ENCODE measurements at regions not wholly inside any gene's neighbourhood (a gene's known extent, or its start where the extent isn't known, plus 50 kb on each side); places are given as distances from the start of the nearest gene placed in this dataset.

DNA sequence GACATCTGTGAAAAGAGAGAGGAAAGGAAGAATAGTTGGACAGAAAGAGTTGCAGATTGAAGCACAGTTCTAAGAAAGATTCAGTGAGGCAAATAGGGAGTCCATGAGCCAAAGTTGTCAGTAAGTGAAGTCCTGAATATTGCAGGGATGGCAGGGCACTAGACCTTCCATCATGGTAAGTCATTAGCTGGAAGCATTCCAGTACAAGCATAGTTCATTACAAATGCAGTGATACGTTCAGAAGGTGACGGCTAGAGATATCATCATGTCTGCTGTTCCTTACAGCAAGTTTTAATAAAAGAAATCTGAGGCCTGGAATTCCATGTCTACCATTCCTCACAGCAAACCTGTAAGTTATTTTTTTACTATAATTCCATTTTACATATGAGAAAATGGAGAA, 720.1 kb downstream of the GBE1 start:
- no peak for DNase-seq (ENCODE audit: low read depth)
- Histone ChIP-seq H3K4me1 (ENCODE audit: control insufficient read depth, insufficient read depth, low read length) (no peaks in the 10 kb centered on the region), H3K27me3 (replicated peaks; ENCODE audit: control insufficient read depth, insufficient read depth, low read length) (no peaks in the 10 kb centered on the region), H3K9me3 (ENCODE audit: control insufficient read depth, low read length) (no peaks in the 10 kb centered on the region), H3K4me3 (ENCODE audit: low read length) (no peak overlapping the region), H3K9ac (ENCODE audit: low read length) (no peak overlapping the region), H3K36me3 (ENCODE audit: control insufficient read depth, insufficient read depth, low read length, severe bottlenecking) (no peaks in the 10 kb centered on the region)

DNA sequence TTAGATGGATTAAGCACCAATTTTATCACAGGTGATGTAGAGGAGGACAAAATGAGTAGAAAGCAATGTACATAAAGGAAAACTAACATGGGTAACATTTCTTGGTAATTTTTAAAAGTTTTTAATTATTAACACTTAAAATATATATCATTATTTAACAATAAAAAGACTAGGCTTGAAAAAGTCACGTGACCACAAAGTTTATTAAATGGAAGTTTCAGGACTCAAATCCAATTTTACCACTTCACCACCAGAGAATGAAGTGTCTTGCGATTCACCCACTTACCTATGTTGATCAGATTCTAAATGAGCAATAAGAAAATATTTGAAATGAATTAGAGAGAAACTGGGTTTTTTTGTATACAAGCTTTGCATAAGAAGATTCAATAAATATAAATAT, 721.3 kb downstream of the GBE1 start:
- no peak for DNase-seq (ENCODE audit: low read depth)
- no peaks in the 10 kb centered on the region for H3K36me3 ChIP-seq (ENCODE audit: control insufficient read depth, insufficient read depth, low read length, severe bottlenecking)
- H3K4me1 ChIP-seq (ENCODE audit: control insufficient read depth, insufficient read depth, low read length) = no peaks in the 10 kb centered on the region
- no peaks in the 10 kb centered on the region for H3K27me3 ChIP-seq (replicated peaks; ENCODE audit: control insufficient read depth, insufficient read depth, low read length)
- no peaks in the 10 kb centered on the region for H3K9me3 ChIP-seq (ENCODE audit: control insufficient read depth, low read length)
- H3K4me3 ChIP-seq (ENCODE audit: low read length) = no peak overlapping the region
- H3K9ac ChIP-seq (ENCODE audit: low read length) = no peak overlapping the region

DNA sequence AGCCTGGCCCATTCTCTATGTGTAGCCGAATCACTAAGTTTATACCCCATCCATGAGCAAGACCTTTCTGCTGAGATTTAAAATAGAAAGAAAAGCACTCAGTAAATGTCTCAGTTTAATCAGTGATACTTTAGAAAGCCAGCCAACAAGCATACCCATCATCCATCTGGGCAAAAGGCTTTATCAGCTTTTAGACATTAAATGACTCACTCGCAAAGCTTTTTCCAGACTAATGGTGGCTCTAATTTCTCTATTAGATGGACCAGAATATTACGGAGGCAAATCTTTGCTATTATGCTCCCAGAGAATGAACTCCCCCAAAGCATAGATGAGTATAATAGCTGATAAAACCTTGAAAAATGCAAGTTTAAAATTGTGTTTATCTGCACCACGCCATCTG, 727.8 kb downstream of the GBE1 start:
- Histone ChIP-seq H3K36me3 (ENCODE audit: control insufficient read depth, insufficient read depth, low read length, severe bottlenecking) (no peaks in the 10 kb centered on the region), H3K9me3 (ENCODE audit: control insufficient read depth, low read length) (no peaks in the 10 kb centered on the region), H3K4me3 (ENCODE audit: low read length) (no peak overlapping the region), H3K9ac (ENCODE audit: low read length) (no peak overlapping the region), H3K27me3 (replicated peaks; ENCODE audit: control insufficient read depth, insufficient read depth, low read length) (no peaks in the 10 kb centered on the region), H3K4me1 (ENCODE audit: control insufficient read depth, insufficient read depth, low read length) (no peaks in the 10 kb centered on the region)
- no peak for DNase-seq (ENCODE audit: low read depth)

DNA sequence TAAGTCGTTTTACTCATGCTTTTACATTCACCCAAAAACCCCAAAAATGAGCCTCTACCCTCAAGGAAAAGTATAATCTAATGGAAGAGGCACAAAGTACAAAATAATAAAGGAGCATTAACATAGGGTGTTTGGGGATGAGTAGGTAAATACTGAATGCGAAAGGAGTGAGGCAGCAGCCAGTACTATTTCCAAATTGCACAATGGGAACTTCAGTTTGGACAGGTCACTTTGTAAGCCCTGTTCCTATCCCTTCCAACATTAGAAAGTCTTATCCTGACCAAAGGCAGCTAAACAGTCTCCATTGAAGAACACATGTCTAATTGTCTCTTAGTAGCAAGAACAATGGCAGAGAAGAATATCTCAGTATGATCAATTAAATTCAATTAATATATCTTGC, 728.3 kb downstream of the GBE1 start:
- Histone ChIP-seq H3K27me3 (replicated peaks; ENCODE audit: control insufficient read depth, insufficient read depth, low read length) (no peaks in the 10 kb centered on the region), H3K4me3 (ENCODE audit: low read length) (no peak overlapping the region), H3K9me3 (ENCODE audit: control insufficient read depth, low read length) (no peaks in the 10 kb centered on the region), H3K4me1 (ENCODE audit: control insufficient read depth, insufficient read depth, low read length) (no peaks in the 10 kb centered on the region), H3K9ac (ENCODE audit: low read length) (no peak overlapping the region), H3K36me3 (ENCODE audit: control insufficient read depth, insufficient read depth, low read length, severe bottlenecking) (no peaks in the 10 kb centered on the region)
- DNase-seq (ENCODE audit: low read depth) = no peak

DNA sequence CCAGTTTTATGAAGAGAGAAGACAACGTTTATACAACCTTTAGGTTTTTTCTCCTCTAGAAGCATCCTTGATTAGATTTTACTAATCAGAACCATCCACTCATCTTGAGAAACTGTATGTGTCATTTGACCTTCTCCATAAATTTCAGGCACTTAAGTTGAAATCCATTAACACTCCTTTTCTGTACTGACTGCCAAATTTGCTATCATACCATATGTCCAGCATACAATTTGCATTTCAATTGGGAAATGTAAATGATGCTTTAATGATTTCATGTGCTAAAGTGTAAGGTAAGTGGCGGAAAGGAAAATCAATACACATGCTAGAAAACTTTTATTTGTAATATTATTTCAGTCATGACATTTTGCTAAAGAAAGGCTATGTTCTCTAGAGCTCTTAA, 731.6 kb downstream of the GBE1 start:
- no peak for DNase-seq (ENCODE audit: low read depth)
- no peak overlapping the region for H3K9ac ChIP-seq (ENCODE audit: low read length)
- no peaks in the 10 kb centered on the region for H3K9me3 ChIP-seq (ENCODE audit: control insufficient read depth, low read length)
- H3K27me3 ChIP-seq (replicated peaks; ENCODE audit: control insufficient read depth, insufficient read depth, low read length) = no peaks in the 10 kb centered on the region
- no peak overlapping the region for H3K4me3 ChIP-seq (ENCODE audit: low read length)
- H3K36me3 ChIP-seq (ENCODE audit: control insufficient read depth, insufficient read depth, low read length, severe bottlenecking) = no peaks in the 10 kb centered on the region
- H3K4me1 ChIP-seq (ENCODE audit: control insufficient read depth, insufficient read depth, low read length) = no peaks in the 10 kb centered on the region

DNA sequence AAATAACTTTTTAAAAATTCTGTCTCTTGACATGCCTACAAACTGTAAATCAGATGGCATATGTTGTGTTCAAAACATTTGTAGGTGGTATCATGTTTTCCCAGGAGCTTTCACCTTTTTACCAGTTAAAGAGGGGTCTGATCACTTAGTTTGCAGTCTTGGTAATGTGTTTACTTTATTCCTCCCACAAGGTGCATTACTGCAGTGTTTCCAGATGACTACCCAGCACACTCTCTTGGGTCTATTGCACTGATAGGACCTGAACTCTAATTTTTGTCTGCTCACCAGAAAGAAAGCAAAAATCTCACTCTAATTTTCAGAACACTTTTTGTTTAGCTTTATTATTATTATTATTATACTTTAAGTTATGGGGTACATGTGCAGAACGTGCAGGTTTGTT, 734.1 kb downstream of the GBE1 start:
- Histone ChIP-seq H3K4me1 (ENCODE audit: control insufficient read depth, insufficient read depth, low read length) (no peaks in the 10 kb centered on the region), H3K9me3 (ENCODE audit: control insufficient read depth, low read length) (no peaks in the 10 kb centered on the region), H3K4me3 (ENCODE audit: low read length) (no peak overlapping the region), H3K27me3 (replicated peaks; ENCODE audit: control insufficient read depth, insufficient read depth, low read length) (no peaks in the 10 kb centered on the region), H3K36me3 (ENCODE audit: control insufficient read depth, insufficient read depth, low read length, severe bottlenecking) (no peaks in the 10 kb centered on the region), H3K9ac (ENCODE audit: low read length) (no peak overlapping the region)
- no peak for DNase-seq (ENCODE audit: low read depth)

DNA sequence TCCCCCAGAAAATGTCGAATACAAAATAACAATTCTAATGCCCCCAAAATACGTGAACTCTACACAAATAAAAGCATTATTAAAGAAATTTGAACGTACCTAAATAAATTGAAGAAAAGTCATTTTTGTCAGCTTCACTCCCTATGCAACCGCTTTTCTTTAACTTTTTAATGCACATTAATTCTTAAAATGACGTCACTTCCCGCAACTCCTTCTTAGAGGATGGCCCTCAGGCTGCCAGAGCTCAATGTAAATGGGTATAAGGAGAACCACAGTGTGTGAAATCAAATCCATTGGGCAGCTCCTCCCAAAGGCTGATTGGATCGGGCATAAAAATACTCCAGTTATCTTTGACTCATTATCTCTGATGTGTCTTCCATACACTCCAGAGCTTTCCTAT, 736.9 kb downstream of the GBE1 start:
- no peak for DNase-seq (ENCODE audit: low read depth)
- H3K36me3 ChIP-seq (ENCODE audit: control insufficient read depth, insufficient read depth, low read length, severe bottlenecking) = no peaks in the 10 kb centered on the region
- no peaks in the 10 kb centered on the region for H3K27me3 ChIP-seq (replicated peaks; ENCODE audit: control insufficient read depth, insufficient read depth, low read length)
- no peaks in the 10 kb centered on the region for H3K9me3 ChIP-seq (ENCODE audit: control insufficient read depth, low read length)
- no peak overlapping the region for H3K4me3 ChIP-seq (ENCODE audit: low read length)
- H3K9ac ChIP-seq (ENCODE audit: low read length) = no peak overlapping the region
- no peaks in the 10 kb centered on the region for H3K4me1 ChIP-seq (ENCODE audit: control insufficient read depth, insufficient read depth, low read length)

DNA sequence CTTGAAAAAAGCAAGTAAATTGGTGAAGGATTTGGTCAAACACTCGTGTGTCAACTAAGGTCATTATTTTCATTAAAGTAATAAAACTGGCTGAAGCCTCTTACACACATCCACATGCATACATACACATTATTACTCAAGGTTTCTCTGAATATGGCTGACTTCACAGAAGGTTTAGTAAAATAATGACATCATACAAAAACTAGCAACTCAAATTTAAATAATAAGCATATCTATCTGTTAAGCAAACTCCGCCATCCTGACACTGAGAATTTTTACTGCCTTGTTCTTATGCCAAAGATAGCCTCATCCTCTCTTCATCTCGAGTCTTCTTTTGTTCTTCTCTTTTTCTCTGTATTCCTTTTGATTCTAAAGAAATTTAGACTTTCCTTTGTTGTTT, 739.1 kb downstream of the GBE1 start:
- H3K4me1 ChIP-seq (ENCODE audit: control insufficient read depth, insufficient read depth, low read length) = no peaks in the 10 kb centered on the region
- no peaks in the 10 kb centered on the region for H3K36me3 ChIP-seq (ENCODE audit: control insufficient read depth, insufficient read depth, low read length, severe bottlenecking)
- no peak overlapping the region for H3K4me3 ChIP-seq (ENCODE audit: low read length)
- no peak for DNase-seq (ENCODE audit: low read depth)
- H3K27me3 ChIP-seq (replicated peaks; ENCODE audit: control insufficient read depth, insufficient read depth, low read length) = no peaks in the 10 kb centered on the region
- H3K9me3 ChIP-seq (ENCODE audit: control insufficient read depth, low read length) = no peaks in the 10 kb centered on the region
- no peak overlapping the region for H3K9ac ChIP-seq (ENCODE audit: low read length)

DNA sequence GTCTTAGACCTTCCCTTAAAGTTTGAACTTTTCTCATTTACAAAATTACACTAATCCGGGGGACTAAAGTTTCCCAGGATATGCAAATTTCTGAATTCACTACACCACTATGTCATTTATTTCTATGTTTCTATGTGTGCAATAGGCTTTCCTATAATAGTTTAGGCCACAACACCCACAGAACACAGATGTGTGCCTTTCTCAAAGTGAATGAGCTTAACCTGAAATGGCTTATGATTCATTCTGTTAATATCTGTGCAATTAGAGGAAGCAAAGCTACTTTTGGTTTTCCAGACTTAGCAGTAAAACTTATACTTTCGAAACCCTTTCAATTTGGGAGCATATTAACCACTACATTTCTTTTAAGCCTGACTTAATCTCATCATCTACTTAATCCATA, 748.1 kb downstream of the GBE1 start:
- H3K4me1 ChIP-seq (ENCODE audit: control insufficient read depth, insufficient read depth, low read length) = no peaks in the 10 kb centered on the region
- no peak for DNase-seq (ENCODE audit: low read depth)
- H3K36me3 ChIP-seq (ENCODE audit: control insufficient read depth, insufficient read depth, low read length, severe bottlenecking) = no peaks in the 10 kb centered on the region
- H3K27me3 ChIP-seq (replicated peaks; ENCODE audit: control insufficient read depth, insufficient read depth, low read length) = no peaks in the 10 kb centered on the region
- H3K4me3 ChIP-seq (ENCODE audit: low read length) = no peak overlapping the region
- no peaks in the 10 kb centered on the region for H3K9me3 ChIP-seq (ENCODE audit: control insufficient read depth, low read length)
- H3K9ac ChIP-seq (ENCODE audit: low read length) = no peak overlapping the region

DNA sequence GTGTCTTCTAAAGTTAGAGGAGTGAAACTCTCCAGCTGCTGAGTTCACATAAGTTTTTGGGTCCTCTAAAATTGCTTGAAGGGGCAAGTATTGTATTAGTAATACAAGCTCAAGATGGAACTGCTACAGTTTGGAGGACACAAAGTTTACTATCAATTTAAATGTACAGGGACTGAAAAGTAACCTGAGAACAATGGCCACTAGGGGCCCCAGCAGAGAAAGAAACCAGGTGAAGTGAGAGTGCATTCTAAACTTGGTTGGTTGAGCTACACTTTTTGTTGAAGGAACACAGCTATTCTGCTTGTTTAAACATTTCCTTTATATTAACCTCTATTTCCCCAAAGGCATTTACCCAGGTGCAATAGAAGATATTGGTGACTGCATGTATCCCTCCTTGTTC, 755.5 kb downstream of the GBE1 start:
- H3K9me3 ChIP-seq (ENCODE audit: control insufficient read depth, low read length) = no peaks in the 10 kb centered on the region
- no peak for DNase-seq (ENCODE audit: low read depth)
- no peaks in the 10 kb centered on the region for H3K4me1 ChIP-seq (ENCODE audit: control insufficient read depth, insufficient read depth, low read length)
- no peaks in the 10 kb centered on the region for H3K27me3 ChIP-seq (replicated peaks; ENCODE audit: control insufficient read depth, insufficient read depth, low read length)
- H3K9ac ChIP-seq (ENCODE audit: low read length) = no peak overlapping the region
- H3K36me3 ChIP-seq (ENCODE audit: control insufficient read depth, insufficient read depth, low read length, severe bottlenecking) = no peaks in the 10 kb centered on the region
- H3K4me3 ChIP-seq (ENCODE audit: low read length) = no peak overlapping the region

DNA sequence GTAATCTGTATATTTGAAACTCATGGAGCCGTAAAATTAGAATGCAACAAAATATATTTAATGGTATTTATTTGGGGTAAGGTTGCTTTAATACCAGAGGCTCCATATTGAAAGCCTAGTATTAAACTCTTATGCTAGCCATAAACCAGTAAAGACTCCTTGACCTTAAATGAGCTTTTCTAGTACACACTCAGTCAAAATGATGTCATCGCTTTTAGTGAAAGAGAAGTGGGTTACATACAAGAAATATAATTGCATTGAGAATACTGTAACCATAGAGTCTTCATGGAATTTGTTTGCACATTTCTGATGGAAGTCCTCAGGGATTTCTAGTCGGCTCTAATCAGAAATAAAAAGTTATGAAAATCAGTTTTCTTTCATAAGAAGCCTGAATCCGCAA, 757.6 kb downstream of the GBE1 start:
- no peaks in the 10 kb centered on the region for H3K36me3 ChIP-seq (ENCODE audit: control insufficient read depth, insufficient read depth, low read length, severe bottlenecking)
- DNase-seq (ENCODE audit: low read depth) = no peak

DNA sequence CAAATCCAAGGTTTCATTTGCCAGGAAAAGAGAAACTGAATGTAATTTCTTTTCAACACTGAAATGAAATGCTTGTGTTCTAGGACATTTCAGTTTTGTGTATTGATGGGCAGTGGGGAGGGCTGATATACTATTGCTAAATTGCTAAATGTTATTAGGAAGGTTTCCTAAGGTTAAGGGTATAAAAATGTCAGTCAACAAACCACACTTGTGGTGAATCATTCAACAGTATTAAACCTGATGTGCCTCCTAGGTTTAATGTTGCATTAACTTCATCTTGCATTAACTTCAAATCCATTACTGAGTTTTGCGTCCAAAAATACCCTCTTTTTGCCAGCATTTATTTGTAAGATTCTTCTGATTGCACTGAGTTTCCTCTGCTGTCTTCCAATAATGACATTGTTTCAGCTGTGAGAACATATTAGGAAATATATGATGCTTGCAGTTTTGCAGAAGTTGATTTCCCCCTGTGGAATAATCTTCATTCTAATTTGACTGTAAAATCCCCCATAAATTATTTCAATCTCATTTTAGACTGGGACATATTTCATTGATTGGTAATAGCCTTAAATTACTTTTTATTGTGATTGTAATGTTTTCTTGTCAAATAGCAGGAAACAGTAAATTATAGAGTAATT, 758.3 kb downstream of the GBE1 start:
- no peak overlapping the region for H3K4me3 ChIP-seq (ENCODE audit: low read length)
- no peaks in the 10 kb centered on the region for H3K27me3 ChIP-seq (replicated peaks; ENCODE audit: control insufficient read depth, insufficient read depth, low read length)
- no peaks in the 10 kb centered on the region for H3K4me1 ChIP-seq (ENCODE audit: control insufficient read depth, insufficient read depth, low read length)
- DNase-seq (ENCODE audit: low read depth) = no peak
- H3K9me3 ChIP-seq (ENCODE audit: control insufficient read depth, low read length) = no peaks in the 10 kb centered on the region
- H3K36me3 ChIP-seq (ENCODE audit: control insufficient read depth, insufficient read depth, low read length, severe bottlenecking) = no peaks in the 10 kb centered on the region
- H3K9ac ChIP-seq (ENCODE audit: low read length) = no peak overlapping the region

More for the DNA sequence above, 757.6 kb downstream of the GBE1 start:
- no peak overlapping the region for H3K4me3 ChIP-seq (ENCODE audit: low read length)
- H3K4me1 ChIP-seq (ENCODE audit: control insufficient read depth, insufficient read depth, low read length) = no peaks in the 10 kb centered on the region
- no peak overlapping the region for H3K9ac ChIP-seq (ENCODE audit: low read length)
- H3K9me3 ChIP-seq (ENCODE audit: control insufficient read depth, low read length) = no peaks in the 10 kb centered on the region
- H3K27me3 ChIP-seq (replicated peaks; ENCODE audit: control insufficient read depth, insufficient read depth, low read length) = no peaks in the 10 kb centered on the region

All from adipocyte (in vitro differentiated cells).